GM18867 (cell line): ENCODE measurements at regions not wholly inside any gene's neighbourhood (a gene's known extent, or its start where the extent isn't known, plus 50 kb on each side); places are given as distances from the start of the nearest gene placed in this dataset.

ENCODE experiments used
- ATAC-seq: cut with Tn5 transposase; IDR thresholded peaks from one replicate; pipeline ENCODE4 v1.9.1; 2021; ENCODE audit warnings: mild to moderate bottlenecking, moderate library complexity; ENCODE audit not compliant: unreplicated experiment

GRCh38 chr22:48711031-48711431, 1116.6 kb downstream of the BRD1 start:
- ATAC-seq, result no peak

- ATAC-seq, result no peak
Observed at GRCh38 chr22:48710410-48710809, 1117.3 kb downstream of the BRD1 start.

- ATAC-seq, result no peak
Observed at GRCh38 chr22:48709976-48710375, 1117.7 kb downstream of the BRD1 start.

DNA sequence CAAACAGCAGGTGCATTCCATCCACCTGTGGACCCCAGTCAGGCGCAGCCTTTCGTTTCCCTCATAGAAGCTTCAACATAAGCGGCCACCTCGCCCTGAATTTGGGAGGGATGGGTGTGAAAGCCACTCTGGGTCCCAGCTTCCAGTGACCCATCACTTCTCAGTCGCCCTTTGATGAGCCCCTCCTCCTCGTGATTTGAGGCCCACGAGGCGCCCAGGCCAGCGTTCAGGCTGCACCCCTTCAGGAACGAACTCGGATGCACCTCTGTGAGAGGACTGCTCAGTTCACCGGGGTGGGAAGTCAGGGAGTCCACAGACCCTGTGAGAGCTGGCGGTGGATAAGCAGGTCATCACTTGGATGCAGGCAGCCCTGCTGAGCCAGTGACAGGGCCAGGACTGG, 1118.2 kb downstream of the BRD1 start:
- ATAC-seq, result no peak

DNA sequence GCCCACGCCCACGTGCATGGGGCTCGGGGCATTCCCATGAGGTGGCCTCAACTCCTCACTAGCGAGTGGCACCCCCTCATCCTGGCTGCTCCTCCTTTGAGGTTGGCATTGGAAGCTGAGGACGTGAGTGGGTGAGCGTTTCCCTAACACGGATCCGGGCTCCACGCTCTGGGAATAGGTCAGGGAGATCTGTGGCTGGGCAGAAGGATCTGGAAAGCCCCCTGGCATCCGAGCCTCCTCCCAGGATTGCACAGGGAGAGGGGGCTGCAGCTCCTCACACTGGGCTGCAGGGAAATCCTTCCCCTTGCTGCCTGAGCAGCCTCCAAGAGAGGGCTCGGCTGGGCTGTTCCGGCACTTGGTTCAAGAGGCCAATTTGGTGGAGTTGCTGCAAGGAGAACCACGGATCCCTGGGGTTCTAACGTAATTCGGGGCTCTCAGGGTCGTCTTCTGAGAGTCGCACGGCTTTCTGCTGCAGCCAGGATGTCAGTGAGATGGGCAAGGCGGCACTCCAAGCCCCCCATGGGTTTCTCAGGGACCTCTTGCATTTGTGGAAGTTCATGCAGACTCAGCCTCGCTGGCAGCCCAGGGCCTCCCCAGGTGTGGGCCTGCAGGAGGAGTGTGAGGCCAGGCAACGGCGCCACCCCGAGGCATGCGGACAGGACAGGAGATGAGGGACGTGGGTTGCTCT, 1119.0 kb downstream of the BRD1 start:
- no peak for ATAC-seq

GRCh38 chr22:48707763-48708557, 1119.7 kb downstream of the BRD1 start:
- no peak for ATAC-seq

DNA sequence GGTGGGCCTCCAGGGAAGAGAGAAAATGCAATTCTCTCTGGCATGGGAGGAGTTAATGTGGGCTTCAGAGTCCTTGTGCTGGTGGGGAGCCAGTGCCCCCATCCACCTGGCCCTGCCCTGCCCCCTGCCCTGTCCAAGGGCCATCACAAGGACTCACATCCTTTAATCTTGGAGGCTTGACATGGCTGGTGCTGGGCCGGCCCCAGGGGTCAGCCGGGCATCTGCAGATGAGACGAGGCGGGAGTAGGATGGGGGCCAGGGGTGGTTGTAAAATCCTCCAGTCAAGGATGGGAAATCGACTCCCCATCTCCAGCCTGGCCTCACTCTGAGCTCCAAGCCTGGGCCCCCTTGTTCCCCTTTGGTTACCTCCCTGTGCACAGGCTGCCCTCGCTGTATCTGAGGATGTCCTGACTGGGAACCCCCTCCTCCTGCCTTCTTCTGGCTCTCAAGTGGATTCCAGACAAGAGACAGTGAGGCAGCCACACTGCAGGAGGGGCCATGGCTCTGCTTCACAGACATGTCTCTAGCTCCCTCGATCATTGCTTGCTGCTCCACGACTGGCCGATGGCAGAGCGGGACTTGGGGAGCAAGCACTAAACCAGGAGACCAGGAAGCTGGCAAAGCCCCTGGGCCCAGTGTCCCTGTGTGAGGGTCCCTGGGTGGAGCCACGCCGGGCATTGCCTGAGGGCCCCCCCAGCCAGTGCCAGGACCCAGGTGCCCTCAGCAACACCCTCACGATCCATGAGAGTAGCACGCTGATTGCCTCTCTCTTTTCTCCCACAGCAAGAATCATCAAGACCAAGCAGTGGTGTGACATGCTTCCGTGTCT, 1120.5 kb downstream of the BRD1 start:
- ATAC-seq, result no peak

- no peak for ATAC-seq
Observed at GRCh38 chr22:48705917-48706605, 1121.6 kb downstream of the BRD1 start.

GRCh38 chr22:48705159-48705916, 1122.3 kb downstream of the BRD1 start:
- no peak for ATAC-seq

DNA sequence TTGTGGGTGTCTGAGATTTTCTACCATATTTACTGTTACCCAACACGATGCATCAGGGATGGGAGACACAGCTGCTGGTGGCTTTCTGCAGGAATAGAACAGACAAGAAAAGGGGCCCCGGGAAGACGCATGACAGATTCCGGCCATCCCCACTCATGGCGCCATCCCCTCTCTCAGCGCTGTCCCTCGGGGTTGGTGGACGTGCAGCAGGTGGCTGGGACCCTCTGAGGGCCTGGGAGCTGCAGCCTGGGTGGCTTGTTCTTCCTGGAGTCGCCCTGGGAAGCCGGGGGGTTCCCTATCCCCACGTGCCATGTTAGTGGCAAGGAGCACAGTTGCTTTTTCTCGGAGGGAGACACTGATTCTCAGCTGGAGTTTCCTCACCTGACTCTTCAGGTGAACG, 1123.3 kb downstream of the BRD1 start:
- ATAC-seq, result no peak

DNA sequence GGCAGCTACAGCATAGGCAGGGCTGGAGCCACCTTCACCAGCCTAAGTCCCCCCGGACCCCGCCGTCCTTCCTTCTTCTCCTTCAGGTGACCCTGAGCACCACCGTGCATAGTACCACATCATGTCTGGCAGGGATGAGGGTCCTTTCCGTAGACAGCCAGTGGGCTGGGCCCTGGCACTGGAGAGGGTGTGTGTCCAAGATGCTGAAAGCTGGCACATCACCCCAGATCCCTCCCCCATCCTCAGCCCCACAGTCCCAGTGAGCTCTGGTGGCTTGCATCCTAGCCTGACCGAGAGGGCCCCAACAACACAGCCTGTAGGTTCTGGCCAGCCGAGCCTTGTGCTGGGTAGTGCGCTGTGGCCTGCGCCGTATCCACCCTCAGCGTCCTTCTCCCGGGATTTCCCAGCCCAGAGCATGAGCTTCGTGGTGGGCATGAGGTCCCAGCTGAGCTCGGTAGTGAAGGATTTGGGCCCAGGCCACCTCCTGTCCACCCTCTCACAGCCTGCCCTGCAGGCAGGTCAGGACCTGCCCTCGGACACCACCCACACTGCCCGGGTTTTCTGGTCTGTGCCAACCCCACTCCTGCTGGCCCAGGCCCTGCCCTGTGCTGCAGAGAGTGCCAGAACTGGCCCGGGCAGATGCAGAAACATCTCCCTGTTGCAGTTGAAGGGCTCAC, 1124.3 kb downstream of the BRD1 start:
- no peak for ATAC-seq

DNA sequence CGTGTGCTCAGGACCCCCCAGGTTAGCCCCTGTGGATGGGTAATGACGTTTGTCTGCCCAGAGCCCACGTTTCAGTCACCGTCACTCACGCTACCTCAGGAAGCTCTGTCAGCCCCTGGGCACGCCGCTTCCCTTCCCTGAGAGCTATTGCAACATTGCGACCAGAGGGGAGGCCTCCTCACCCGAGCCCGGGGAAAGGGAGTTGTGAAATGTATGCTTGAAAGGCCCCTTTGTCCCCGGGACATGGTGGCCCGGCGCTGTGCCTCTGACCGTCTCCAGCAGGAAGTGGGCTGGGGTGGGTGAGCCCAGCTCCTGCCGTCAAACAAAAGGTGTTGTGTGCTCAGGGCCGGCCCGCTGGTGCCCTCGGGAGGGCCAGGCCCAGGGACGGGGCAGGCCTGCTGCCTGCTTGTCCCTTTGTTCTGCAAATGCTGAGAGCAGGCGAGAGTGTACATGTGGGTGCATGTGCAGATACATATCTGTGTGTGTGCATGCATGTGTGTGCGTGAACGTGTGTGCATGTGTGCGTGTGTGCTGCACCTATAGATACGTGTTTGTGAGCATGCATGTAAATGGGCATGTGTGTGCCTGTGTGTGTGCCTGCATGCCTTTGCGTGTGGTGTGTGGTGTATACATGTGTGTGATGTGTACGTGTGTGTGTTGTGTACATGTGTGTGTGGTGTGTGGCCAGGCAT, 1125.0 kb downstream of the BRD1 start:
- ATAC-seq, result no peak

GRCh38 chr22:48701296-48702030, 1126.2 kb downstream of the BRD1 start:
- ATAC-seq, result no peak

DNA sequence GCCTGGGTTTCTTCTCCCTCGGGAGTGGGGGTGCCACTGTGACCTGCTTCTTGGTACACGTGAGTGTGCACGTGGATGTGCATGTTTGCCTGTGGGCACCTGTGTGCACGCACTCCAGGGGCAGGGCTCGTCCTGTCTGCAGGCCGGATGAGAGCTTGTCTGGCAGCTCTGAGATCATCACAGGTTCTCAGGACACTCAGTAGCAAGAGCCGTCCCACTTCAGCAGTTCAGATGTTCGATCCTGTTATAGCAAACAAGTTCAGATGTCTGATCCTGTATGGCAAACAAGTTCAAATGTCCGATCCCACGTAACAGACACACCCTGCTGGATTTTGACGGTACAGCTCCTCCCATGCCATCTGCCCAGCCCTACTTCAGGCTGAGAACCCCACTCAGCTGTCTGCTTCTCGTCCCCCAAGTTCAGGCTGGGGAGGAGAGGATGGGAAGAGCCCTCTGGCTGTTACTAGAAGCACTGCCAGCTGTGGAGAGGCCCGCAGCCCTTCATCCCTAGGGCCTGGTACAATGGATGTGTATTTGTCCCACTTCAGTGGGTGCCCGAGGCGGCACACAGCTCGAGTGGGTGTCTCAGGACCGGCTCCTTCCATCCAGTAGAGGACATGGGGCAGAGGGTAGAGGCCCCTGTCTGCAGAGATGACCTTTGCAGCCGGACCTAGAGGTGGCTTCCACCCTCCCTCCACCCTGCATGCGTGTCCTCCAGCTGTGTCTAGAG, 1126.9 kb downstream of the BRD1 start:
- no peak for ATAC-seq

DNA sequence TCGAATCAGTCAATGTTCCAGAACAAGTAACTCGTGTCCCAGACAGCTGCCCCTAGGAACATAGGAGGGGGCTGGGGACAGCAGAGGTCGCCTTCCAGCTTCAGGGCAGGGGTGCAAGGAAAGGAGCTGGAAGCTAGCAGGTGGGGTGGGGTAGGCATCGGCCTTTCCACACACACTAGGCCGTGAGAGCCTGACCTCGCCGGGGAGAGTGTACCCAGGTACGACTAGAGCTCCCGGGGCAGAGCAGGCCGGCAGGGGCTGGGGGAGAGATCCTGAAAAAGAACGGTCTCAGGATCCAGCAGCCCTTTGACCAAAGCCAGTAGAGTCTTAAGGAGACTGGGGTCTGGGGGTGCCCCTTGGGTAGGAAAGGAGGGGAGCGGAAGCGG, 1127.5 kb downstream of the BRD1 start:
- no peak for ATAC-seq

GRCh38 chr22:48699511-48699910, 1128.2 kb downstream of the BRD1 start:
- no peak for ATAC-seq

- no peak for ATAC-seq
Observed at GRCh38 chr22:48698618-48699017, 1129.1 kb downstream of the BRD1 start.
